OCI-M2 (cell line): ENCODE measurements at regions not wholly inside any gene's neighbourhood (a gene's known extent, or its start where the extent isn't known, plus 50 kb on each side); places are given as distances from the start of the nearest gene placed in this dataset.

Experiments used
- DNase-seq: peaks from one replicate; lab custom pipeline; 2025; ENCODE audit not compliant: unreplicated experiment; lab: John Stamatoyannopoulos, UW

GRCh38 chr3:72350761-72351505 is 497.3 kb downstream of the SHQ1 start:
- no peak for DNase-seq

- DNase-seq = no peak
Measured at GRCh38 chr3:72348357-72348756, 499.9 kb downstream of the SHQ1 start.

- no peak for DNase-seq
Measured at GRCh38 chr3:72347819-72348319, 500.4 kb downstream of the SHQ1 start.

DNA sequence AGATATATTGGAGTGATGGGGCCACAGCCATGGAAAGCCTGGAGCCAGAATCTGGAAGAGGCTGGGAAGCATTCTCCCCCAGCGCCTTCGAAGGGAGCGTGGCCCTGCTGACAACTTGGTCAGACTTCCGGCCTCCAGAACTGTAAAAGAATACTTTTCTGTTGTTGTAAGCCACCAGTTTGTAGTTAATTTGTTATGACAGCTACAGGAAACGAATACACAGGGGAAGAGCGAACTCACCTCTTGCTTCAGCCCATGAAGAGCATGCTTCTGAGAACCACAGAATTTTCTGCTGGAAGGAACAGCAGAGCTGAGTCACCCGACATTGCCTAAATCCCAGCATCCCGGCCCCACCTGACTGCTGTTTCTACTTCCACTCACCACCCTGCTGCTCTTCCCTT is 501.7 kb downstream of the SHQ1 start:
- DNase-seq = no peak

DNA sequence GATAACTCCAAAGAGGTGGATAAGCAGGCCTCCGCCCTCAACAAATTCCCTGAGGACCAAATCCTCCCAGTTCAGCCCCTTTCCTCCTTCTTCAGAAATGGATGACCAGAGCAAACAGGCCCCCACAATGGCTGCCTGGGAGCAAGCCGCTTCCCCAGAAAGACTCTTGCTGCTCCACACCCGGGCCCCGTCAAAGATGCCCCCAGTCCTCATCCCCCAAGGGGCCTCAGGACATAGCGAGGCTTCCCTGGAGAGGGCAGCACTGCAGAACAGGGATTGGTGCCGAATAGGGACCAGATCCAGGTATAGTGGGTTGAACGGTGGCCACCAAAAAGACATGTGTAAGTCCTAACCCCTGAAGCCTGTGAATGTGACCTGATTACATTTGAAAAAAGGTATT is 502.3 kb downstream of the SHQ1 start:
- no peak for DNase-seq

DNA sequence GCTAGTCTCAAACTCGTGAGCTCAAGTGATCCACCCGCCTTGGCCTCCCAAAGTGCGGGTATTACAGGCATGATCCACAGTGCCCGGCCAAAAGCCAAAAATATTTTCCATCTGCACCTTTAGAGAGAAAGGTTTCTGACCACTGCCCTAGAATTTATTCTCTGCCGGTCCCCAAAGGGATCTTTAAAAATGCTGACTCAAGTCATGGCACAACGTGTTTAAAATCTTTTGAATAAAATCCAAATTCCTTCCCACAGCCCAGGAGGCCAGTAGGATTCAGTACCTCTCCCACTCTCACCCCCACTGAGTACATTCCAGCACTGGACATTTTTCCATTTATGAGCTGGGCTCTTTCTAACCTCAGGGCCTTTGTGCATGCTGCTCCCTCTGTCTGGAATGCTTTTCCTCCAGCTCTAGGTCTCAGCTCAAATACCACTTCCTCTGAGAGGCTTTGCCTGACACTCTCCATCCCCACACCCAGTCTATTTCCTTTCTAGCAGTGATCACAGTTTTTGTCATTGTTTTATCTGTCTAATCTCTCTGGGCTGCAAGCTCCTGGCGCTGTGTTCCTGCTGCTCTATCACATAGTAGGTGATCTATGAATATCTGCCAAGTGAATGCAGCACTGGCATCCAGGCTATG is 502.9 kb downstream of the SHQ1 start:
- no peak for DNase-seq

DNA sequence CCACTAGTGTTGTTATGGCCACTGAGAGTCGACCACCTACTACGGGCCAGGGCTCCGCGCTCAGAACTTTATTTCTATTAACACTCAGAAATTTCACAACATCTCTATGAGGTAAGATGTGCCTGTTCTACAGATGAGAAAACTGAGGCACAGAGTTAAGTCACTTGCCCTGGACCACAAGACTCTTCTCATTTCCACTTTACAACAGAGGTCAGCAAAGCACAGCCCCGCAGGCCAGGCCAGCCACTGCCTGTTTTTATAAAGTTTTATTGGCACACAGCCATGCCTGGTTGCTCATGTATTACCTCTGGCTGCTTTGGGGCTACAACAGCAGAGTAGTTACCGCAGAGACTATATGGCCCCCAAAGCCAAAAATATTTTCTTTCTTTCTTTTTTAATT is 503.6 kb downstream of the SHQ1 start:
- DNase-seq = no peak

DNA sequence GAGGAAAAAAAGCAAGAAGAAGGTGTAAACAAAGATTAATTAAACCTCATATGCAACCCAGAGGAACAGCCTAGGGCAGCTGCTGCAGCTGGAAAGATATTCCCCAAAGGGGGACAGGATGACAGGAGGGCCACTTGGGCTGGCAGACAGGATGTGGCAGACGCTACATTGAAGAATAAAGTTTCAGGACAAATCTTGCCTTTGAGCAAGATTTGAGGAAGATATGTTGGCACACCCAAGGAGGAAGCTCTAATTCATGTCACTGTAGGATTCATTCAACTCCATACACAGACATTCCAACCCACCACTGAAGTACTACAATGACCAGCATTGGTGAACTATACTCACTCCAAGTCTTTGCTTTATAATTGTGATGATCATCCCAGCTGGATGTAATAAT is 504.0 kb downstream of the SHQ1 start:
- DNase-seq = no peak

DNA sequence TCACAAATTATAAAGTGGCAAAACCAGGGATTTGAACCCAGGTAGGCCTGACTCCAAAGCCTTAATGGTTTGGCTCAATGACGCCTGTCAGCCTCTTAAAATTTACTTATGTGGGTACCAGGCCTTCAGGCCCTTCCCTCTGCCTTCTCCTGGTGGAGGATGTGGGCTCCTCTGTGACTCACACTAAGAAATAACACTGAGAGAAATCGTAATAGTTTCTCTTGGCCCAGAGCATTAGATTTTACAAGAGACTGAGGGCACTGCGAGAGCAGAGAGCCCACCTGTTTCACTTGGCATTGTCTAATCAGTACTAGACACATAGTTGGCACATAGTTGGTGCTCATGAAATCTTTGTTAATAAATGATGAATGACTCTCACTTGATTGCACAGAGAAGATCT is 505.2 kb downstream of the SHQ1 start:
- no peak for DNase-seq

DNA sequence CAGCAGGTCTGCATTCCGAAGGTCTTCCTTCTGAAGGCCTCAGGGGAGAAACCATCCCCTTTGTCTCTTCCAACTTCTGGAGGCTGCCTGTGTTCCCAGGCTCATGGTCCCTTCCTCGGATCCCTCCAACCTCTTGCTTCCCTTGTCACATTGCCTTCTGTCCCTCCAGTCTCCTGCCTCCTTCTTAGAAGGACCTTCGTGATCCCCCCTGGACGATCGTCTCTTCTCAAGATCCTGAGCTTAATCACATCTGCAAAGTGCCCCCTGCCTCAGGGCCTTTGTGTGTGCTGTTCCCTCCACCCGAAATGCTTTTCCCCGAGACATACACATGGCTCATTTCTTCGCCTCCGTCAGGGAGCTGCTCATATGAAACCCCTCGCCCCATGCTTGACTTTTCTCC is 505.8 kb downstream of the SHQ1 start:
- no peak for DNase-seq

DNA sequence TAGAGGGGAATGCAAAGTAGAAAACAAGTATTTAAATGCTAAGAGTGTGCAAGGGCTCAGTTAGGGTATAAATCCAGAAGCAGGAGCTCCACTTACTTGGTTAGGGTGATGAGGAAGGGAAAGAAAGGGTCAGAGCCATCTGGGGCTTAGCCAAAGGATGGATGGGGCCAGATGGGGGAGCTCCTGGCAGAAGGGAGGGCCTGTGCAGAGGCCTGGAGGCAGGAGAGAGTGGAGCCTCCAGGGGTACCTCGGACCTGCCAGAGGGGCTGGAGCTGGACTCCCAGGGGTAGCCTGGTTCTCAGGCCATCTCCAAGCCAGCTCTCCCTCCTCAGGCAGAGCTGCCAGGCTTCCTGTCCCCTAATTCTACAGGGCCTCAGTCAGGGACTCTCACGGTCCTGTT is 506.3 kb downstream of the SHQ1 start:
- DNase-seq = no peak

- no peak for DNase-seq
Measured at GRCh38 chr3:72341380-72341770, 506.9 kb downstream of the SHQ1 start.

- no peak for DNase-seq
Measured at GRCh38 chr3:72340476-72341379, 507.5 kb downstream of the SHQ1 start.

- no peak for DNase-seq
Measured at GRCh38 chr3:72340056-72340455, 508.2 kb downstream of the SHQ1 start.

GRCh38 chr3:72339670-72340030 is 508.6 kb downstream of the SHQ1 start:
- no peak for DNase-seq

DNA sequence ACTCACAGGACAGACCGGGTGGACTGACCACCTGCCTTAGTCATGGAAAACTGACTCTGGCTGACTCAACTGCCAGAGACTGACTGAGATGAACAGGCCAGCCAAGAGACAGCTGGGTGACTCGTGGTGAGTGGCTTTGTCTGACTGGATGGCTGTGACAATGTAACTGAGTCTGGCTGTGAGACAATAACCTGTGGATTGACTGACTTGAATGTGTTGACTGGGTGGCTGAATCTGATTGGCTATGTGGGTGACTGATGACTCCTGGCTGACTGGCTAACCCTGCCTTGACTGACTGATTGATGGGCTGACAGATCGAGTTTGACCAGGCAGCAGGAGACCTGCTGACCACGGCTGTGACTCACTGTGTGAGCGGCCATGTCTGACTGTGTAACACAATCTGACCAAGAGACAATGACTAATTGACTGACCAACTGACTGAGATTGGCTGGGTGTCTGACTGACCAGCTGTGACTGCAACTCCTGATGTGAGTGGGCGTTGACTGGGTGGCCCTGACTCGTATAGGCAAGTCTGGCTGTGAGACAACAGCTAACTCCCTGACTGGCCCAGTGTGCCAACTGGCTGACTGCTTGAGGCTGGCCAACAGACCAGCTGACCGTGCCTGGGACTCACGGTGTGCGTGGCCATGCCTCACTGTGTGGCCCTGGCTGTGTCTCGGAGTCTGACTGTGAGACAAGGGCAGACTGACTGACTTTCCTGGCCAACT is 509.1 kb downstream of the SHQ1 start:
- DNase-seq = no peak

- DNase-seq = no peak
Measured at GRCh38 chr3:72338082-72338941, 509.9 kb downstream of the SHQ1 start.

DNA sequence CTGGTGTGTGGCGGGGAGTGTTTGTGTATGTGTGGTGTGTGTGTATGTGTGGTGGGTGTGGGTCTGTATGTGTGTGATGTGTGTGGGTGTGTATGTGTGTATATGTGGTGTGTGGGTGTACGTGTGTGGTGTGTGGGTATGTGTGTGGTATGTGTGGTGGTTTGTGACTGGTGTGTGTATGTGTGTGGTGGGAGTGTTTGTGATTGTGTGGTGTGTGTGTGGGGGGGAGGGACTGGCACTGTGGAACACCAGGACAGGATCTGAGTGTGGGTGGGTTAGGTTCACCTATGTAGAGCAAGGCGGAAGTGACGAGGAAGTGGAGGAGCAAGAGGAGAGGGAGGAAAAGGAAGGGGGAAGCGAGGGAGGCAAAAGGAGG is 510.8 kb downstream of the SHQ1 start:
- DNase-seq = no peak

DNA sequence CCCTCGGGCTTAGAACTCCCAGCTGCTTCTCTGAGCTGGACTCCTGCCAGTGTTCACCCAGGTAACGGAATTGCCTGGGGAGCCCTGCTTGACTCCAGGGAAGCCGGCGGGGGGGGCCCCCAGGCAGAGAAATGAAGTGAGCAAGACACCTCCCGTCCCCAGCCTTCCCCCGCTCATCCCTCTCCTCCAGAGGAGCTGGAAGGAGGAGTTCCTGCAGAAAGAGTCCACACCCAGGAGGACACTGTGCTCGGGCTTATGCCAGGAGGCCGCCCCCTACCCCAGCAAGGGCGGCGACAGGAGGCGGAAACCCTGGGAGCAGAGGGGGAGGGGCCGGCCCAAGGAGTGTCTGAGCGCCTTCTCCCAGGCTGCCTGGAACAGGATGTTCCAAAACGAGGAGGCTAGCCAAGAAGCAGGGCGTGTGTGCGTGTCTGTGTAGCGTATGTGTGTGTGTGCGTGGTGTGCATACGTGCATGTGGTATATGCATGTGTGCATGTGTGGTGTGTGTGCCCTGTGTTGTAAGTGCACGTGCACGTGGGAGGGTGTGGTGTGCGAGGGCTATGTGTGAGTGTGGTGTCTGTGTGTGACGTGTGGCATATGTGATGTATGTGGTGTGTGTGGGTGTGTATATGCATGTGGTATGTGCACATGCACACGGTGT is 511.3 kb downstream of the SHQ1 start:
- DNase-seq = no peak
